ENCODE measurements at regions not wholly inside any gene's neighbourhood (a gene's known extent, or its start where the extent isn't known, plus 50 kb on each side); places are given as distances from the start of the nearest gene placed in this dataset.

DNA sequence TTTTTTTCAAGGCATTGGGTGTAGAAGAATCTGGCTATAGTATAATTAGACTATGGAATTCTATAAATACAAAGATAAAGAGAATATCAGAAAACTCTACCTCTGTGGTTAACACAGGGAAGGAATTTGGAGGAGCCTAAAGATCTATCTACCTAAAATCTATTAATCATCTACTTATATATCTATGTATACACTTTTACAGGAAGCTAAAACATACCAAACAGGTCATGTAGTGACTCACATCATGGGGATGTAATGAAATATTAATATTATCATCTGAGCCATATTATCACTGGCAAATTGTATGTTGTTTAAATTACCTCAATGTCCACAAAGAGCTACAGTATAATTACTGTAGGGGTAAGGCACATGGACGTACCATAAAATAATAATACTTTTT is 1748.2 kb downstream of the EFNA5 start:
- no peak for FAIRE-seq
- H3K4me3 ChIP-seq (ENCODE audit: low read depth, low read length) = no peak overlapping the region
- peak; percentile 33 for DNase-seq (ENCODE audit: low read depth)
- TF ChIP-seq, protein P1, sequence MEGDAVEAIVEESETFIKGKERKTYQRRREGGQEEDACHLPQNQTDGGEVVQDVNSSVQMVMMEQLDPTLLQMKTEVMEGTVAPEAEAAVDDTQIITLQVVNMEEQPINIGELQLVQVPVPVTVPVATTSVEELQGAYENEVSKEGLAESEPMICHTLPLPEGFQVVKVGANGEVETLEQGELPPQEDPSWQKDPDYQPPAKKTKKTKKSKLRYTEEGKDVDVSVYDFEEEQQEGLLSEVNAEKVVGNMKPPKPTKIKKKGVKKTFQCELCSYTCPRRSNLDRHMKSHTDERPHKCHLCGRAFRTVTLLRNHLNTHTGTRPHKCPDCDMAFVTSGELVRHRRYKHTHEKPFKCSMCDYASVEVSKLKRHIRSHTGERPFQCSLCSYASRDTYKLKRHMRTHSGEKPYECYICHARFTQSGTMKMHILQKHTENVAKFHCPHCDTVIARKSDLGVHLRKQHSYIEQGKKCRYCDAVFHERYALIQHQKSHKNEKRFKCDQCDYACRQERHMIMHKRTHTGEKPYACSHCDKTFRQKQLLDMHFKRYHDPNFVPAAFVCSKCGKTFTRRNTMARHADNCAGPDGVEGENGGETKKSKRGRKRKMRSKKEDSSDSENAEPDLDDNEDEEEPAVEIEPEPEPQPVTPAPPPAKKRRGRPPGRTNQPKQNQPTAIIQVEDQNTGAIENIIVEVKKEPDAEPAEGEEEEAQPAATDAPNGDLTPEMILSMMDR (IDR thresholded peaks at IDR 0.05; ENCODE audit: insufficient read depth, low read length, severe bottlenecking) = no peak
- no peaks in the 10 kb centered on the region for H3K36me3 ChIP-seq (ENCODE audit: control insufficient read depth, insufficient read depth, low read length)
- H3K27me3 ChIP-seq (ENCODE audit: control insufficient read depth, insufficient read depth, low read length) = no peaks in the 10 kb centered on the region

DNA sequence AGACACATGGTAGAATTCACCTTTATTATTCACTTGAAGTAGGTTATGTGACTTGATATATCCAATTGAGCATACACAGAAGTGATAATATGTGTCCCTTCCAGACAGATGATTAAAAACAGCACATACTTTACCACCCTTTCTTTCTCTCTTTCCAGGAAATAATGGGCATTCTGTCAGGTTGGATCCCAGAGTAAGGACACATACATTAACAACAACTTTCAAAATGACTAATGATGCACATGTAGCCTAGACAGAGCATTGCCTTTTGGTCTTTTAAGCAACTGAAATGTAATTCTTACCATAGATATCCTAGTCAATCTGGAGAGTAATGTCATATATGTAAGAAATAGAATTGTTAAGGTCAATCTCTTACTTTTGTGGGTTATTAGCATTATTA is 1748.7 kb downstream of the EFNA5 start:
- TF ChIP-seq, protein P1 (IDR thresholded peaks at IDR 0.05; ENCODE audit: insufficient read depth, low read length, severe bottlenecking) = no peak
- Histone ChIP-seq H3K27me3 (ENCODE audit: control insufficient read depth, insufficient read depth, low read length) (no peaks in the 10 kb centered on the region), H3K4me3 (ENCODE audit: low read depth, low read length) (no peak overlapping the region), H3K36me3 (ENCODE audit: control insufficient read depth, insufficient read depth, low read length) (no peaks in the 10 kb centered on the region)
- no peak for FAIRE-seq
- no peak for DNase-seq (ENCODE audit: low read depth)

DNA sequence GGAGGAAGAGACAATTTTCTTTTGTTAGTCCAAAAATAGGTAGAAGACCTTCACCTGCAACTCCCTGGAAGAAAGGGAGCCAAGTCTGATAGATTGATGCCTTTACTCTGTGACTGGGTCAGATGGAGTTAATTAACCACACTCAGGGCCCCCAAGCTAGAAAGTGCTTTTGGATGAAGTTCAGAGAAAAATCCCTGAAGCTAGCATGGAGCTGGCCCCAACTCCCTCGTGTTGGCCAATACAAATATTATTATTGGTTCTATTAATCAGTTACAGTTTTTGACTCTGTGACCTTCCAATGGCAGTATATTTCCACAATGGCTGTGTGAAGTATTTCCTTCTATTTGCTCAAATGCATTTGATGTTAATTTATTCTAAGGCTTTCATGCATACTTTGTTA is 1753.5 kb downstream of the EFNA5 start:
- DNase-seq (ENCODE audit: low read depth) = no peak
- H3K36me3 ChIP-seq (ENCODE audit: control insufficient read depth, insufficient read depth, low read length) = no peaks in the 10 kb centered on the region
- H3K4me3 ChIP-seq (ENCODE audit: low read depth, low read length) = no peak overlapping the region
- TF ChIP-seq, protein P1 (IDR thresholded peaks at IDR 0.05; ENCODE audit: insufficient read depth, low read length, severe bottlenecking) = no peak
- no peak for FAIRE-seq
- no peaks in the 10 kb centered on the region for H3K27me3 ChIP-seq (ENCODE audit: control insufficient read depth, insufficient read depth, low read length)

DNA sequence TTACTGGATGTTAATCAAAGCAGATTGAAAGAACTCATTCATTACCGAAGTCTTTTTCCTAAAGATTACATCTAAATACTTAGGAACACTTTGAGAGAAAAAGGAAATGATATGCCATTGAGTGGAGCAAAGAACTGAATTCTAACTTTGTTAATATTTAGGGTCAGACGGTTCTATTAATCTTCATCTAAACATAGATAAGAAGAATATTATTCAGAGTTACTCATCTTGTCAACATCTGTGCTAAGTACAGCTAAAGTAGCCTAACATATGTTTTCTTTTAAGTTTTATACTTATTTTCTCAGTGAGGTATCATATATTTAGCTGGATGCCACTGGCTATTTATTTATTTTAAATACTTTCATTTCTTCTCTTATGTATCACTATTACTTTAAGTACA is 1763.7 kb downstream of the EFNA5 start:
- DNase-seq (ENCODE audit: low read depth) (no peak), FAIRE-seq (no peak)
- Histone ChIP-seq H3K27me3 (ENCODE audit: control insufficient read depth, insufficient read depth, low read length) (no peaks in the 10 kb centered on the region), H3K4me3 (ENCODE audit: low read depth, low read length) (no peak overlapping the region), H3K36me3 (ENCODE audit: control insufficient read depth, insufficient read depth, low read length) (no peaks in the 10 kb centered on the region)
- TF ChIP-seq, protein P1 (IDR thresholded peaks at IDR 0.05; ENCODE audit: insufficient read depth, low read length, severe bottlenecking) = no peak

DNA sequence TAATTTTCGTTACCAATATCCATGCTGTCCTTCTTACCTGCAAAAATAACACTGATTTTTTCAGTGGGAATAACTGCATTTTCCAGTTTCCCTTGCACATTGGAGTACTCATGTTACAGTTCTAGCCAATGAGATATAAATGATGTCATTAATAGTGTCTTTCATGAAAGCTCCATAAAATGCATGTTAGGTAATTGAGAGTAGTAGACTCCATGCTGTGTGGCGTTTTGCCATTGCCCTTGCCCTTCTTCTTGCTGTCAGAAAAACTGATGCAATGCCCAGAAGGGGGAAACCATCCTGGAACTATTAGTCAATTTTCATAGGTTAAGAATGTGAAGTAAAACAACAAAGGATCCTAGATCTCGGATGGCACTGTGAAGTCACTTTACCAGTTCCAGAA is 1765.3 kb downstream of the EFNA5 start:
- no peak for FAIRE-seq
- no peak for DNase-seq (ENCODE audit: low read depth)
- Histone ChIP-seq H3K27me3 (ENCODE audit: control insufficient read depth, insufficient read depth, low read length) (no peaks in the 10 kb centered on the region), H3K4me3 (ENCODE audit: low read depth, low read length) (no peak overlapping the region), H3K36me3 (ENCODE audit: control insufficient read depth, insufficient read depth, low read length) (no peaks in the 10 kb centered on the region)
- TF ChIP-seq, protein P1 (IDR thresholded peaks at IDR 0.05; ENCODE audit: insufficient read depth, low read length, severe bottlenecking) = no peak

DNA sequence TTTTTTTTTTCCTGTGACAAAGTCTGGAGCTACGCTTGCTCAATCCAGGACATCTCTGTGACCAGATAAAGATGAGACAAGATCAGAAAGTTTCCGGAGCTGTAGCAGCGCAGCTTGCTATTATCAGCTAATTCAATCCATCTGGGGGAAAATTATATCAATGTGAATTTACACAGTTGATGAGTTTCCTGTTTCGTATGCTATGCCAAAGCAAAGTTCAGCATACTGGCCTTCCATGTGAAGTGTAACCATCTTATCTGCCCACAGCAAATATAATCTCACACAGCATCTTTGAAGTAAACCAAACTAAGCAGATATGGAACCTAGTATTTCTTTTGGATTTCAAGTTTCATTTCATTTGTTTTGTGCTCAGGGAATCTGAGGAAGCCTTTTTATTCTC is 1767.7 kb downstream of the EFNA5 start:
- TF ChIP-seq, protein P1 (IDR thresholded peaks at IDR 0.05; ENCODE audit: insufficient read depth, low read length, severe bottlenecking) = no peak
- H3K36me3 ChIP-seq (ENCODE audit: control insufficient read depth, insufficient read depth, low read length) = no peaks in the 10 kb centered on the region
- DNase-seq (ENCODE audit: low read depth) = no peak
- H3K27me3 ChIP-seq (ENCODE audit: control insufficient read depth, insufficient read depth, low read length) = no peaks in the 10 kb centered on the region
- H3K4me3 ChIP-seq (ENCODE audit: low read depth, low read length) = no peak overlapping the region
- FAIRE-seq = no peak
